ENCODE measurements at regions not wholly inside any gene's neighbourhood (a gene's known extent, or its start where the extent isn't known, plus 50 kb on each side); places are given as distances from the start of the nearest gene placed in this dataset.
A peak's percentile ranks its signal among the peaks of the same experiment; 100 is the strongest.
"Not testable (repeated sequence)": the region's sequence is repeated elsewhere in the genome, so short reads cannot be mapped to it uniquely, and the experiment has no call there.

DNA sequence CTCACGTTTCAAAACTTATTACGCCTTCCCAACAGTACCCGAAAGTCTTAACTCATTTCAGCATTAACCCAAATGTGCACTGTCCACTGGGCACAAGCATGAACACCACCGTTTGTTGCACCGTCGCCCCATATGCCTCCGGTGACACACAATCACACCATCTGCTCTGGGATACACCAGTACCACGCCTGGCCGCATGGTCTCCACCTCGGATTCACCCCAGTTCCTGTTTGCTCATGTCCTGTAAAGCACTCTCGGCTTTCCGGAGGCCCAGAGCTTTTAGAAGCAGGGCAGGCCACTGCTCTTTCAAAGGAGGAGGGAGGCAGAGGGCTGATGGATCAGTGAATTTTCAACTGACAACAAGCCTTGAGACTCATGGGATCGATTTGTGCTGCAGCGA lies 1570.0 kb upstream of the DEFB115 start:
- no peak for DNase-seq (ENCODE audit: extremely low read depth in 1 of 2, low read depth in 1 of 2)

DNA sequence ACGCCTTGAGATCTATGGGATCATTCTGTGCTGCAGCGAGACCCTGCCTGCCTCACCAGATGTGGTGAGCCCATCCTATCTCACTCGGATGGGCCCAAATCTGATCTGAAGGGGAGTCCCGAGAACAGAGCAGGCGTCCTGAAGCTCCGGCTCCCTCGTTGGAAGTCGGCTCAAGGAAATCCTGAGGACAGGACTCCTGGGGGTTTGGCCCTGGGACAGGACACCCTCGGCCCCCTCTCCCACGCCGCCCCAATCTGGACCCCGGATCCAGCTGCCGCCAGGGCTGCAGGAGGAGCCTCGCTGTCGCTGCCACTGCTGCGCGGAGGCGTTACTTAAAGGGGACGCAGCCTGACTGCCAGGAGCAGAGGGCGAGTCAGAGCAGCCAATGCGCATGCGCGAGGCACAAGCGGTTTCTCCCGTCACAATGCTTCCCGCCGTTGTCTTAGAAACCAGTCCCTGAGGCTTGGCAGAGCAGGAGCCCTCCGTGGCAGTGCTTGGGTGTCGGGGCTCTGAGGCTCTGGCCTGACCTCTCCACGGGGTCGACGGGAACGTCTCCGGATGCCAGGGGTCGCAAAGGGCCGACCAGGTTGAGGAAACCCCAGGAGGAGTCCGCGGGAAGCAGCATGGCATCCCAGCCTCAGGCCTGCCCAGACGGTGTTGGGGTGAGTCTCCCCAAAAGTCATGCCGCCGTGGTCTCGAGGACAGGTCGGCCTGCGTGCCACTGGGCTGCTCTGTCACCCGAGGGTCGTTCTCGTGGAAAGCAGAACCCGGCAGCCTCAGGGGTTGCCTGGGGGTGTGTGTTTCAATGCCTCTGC lies 1567.8 kb upstream of the DEFB115 start:
- peak in 1 of 2 donors; percentile 8 for DNase-seq (ENCODE audit: extremely low read depth in 1 of 2, low read depth in 1 of 2)

DNA sequence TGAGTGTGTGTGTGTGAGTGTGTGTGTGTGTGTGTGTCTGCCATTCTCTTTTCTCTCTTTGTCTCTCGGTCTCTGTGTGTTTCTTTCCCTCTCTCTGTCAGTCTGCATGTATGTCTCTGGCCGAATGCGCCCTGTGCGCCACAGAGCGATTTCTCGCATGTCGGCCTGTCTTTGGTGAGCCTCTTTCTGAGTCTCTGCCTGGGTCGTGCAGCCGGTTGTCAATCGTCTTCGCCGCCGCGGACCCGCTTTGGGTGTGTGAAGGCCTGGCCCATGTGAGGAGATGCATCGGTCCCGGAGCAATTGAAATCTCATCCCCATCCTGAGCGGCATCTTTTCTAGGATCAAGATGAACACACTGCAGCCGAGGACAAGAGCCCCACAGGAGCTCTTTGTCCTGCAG lies 1567.2 kb upstream of the DEFB115 start:
- no peak for DNase-seq (ENCODE audit: extremely low read depth in 1 of 2, low read depth in 1 of 2)

DNA sequence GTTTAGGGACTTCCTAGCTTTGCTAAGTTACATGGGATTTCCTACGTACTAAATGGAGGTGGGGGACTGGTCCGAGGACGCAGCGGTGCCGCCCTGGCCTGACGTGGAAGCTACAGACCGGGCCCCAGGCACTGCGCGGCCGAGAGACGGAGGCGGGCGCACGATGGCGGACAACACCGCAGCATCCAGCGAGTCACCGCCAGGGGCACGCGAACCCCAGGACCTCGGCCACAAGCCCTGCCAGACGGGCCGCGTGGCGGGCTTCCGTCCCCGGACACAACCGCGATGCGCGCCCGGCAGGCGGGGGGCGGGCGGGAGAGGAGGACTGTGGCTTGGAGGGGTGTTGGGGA lies 1516.9 kb upstream of the DEFB115 start:
- no peak for DNase-seq (ENCODE audit: extremely low read depth in 1 of 2, low read depth in 1 of 2)

DNA sequence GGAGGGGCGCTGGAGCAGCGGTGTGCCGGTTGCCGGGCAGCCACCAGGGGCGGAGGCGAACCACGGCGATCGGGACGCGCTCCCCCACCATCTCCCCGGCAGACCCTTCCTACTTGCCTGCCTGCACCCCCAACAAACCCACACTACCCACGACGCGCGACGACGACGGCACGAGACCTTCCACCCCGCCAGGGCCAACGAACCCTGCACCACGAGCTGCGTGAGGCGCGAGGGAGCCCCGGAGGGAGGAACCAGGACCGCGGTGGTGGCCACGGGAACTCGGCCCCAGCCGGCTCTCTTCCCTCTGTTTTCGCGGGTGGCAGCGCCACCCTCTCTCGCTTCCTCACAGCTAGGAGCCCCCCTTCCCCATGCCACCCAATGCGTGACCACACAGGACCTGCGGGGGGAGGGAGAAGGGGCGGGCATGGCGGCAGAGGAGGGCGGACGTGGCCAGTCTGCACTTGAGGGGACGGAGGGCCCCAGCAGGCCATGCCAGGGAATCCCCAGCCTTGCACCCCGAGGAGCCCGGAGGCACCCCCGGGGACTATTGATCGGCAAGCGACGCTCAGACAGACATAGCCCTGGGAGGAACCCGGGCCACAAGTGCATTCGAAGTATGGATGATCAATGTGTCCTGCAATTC lies 1516.4 kb upstream of the DEFB115 start:
- DNase-seq (ENCODE audit: extremely low read depth in 1 of 2, low read depth in 1 of 2), result no peak

DNA sequence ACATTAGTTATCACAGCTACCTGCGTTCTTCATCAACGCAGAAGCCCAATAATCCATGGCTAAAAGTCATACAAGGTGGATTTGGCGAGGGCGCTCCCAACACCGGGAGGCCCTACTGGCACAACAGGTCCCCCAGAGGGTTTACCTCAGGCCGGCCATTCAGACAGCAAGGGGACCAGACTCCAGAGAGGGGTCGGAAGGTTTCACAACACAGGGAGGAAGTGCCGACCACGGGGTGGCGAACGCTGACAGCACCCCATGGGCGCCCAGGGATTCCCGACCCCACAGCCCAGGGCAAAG lies 1515.9 kb upstream of the DEFB115 start:
- DNase-seq (ENCODE audit: extremely low read depth in 1 of 2, low read depth in 1 of 2), result no peak

DNA sequence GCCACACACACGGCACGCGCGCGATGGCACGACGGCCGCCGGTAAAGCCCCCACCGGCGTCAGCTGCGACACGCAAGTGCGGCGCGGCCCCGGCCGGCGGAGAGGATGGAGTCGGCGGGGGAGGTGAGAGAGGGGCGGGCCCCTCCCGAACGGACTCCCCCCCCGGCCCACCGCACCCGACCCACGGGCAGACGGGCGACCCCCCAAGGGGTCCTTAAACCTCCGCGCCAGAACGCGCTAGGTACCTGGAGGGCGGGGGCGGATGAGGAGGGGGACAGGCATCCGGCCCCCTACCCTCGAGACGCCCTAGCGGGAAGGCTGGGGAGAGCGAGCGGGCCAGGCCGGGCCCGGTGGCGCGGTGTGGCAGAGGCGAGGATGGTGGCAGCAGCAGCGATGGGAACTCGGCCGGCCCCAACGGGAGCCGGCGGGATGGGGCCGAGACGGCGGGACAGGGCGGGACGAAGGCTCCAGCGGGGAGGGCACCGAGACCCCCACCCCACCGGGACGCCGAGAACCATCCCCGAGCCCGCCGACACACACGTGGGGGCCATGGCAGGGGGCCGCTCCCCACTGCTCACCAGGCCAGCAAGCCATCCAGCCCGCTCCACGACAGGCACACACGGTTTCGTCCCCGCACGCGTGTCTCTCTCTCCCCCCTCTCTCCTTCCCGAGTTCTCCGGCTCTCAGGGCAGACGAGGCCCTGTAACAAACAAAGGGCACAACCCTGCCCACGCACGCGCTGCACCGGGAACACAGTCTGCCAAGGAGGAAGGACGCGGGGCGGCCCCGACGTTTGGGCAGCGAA lies 1515.4 kb upstream of the DEFB115 start:
- DNase-seq (ENCODE audit: extremely low read depth in 1 of 2, low read depth in 1 of 2), result no peak

DNA sequence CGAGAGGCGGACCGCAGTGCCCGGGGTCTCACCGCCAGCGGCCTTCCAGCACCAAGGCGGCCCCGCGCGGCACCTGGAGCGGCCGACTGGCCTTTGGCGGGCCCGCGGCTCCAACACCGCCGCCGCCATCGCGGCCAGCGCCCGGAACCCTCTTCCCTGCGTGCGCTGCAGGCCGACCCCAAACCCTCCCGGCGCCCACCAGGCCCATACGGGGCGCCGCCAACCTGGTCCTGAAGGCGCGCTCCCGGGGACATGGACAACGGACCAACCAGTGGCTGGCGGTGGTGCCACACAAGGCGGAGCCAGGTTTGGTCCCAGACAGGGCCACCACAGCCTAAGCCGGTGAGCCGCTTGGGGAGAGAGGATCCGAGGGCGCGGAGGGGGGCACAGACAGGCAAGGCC lies 1514.8 kb upstream of the DEFB115 start:
- DNase-seq (ENCODE audit: extremely low read depth in 1 of 2, low read depth in 1 of 2), result no peak

DNA sequence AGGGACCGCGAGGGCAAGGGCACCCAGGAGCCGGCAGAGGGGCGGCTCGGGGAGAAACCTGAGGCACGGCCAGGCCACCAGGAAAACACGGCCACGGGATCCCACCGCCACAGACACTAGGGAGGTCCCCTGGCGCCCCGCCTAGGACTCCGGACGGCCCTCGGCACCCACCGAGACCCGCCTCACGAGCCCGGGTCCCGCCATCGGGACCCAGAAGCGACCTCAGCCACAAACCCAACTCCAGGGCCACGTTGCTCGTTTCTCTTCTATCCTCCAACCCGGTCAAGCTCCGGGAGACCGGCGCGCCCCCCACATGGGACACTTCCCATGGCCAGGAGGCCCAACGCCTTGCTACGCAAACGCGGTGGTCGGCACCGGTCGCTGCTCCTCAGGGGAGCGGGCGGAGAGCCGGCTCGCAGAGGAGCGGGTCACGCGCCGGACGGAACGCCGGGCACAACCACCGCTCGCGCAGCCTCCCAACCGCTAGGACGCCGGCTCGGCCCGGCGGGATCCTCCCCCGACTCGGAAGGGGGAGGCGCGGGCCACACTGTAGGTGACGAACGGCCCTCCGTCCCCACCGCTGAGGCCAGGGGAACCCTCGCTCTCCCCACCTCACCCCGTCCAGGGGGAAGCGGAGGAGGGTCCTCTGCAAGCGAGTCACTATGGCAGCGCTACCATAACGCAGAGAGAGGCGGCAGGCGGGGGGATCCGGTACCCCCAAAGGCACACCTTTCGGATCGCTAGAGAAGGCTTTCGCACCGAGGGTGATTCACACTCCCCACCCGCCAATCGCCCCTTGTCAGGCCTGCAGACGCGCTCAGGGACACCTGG lies 1514.1 kb upstream of the DEFB115 start:
- no peak for DNase-seq (ENCODE audit: extremely low read depth in 1 of 2, low read depth in 1 of 2)

DNA sequence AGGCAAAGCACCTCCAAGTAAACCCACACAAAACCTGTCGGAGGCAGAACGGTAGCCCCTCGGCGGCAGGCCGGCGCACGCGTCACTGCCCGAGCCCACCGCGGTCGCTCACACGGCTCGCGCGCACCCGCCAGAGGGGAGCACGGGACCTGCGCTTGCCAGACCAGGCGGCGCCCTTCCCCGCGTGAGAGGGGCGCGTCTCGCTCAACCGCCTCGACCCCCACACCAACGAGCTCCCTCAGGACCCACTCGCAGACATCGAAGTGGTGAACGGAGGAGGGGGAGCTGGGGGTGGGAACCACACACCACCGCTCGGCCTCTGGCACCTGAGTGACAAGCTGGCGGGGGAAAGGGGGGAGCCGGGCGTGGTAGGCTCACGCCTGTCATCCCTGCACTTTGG lies 1513.4 kb upstream of the DEFB115 start:
- DNase-seq (ENCODE audit: extremely low read depth in 1 of 2, low read depth in 1 of 2), result no peak

DNA sequence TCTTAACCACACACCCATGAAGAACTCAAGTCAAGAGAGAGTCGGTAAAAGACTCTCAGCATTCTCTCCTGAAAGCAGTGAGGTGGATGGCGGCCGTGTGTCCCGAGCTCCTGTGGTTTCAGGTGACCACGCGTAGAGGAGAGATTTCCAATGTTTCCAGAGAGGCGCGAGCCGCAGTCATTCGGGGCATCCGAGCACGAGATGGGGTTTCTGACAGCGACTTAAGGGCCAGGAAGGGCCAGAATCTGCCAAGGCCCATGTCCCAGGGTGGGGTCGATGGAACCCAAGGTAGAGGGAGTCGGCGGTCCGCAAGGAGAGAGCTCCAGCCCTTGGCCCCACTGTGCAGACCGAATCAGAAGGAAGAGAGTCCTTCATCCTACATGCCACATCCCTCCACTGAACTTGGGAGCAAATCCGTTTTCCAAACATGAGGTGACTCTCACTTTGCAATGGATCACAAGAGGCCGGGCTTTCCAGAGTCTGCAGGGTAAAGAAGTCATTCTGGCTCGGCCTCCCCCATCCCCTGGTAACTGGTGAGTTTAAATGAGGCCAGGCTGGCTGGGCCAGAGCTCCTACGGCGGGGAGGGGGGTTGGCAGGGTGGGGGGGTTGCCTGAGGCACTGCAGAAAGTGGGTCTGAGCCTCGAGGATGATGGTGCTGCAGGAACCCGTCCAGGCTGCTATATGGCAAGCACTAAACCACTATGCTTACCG lies 1511.8 kb upstream of the DEFB115 start:
- DNase-seq (ENCODE audit: extremely low read depth in 1 of 2, low read depth in 1 of 2), result not testable (repeated sequence)

DNA sequence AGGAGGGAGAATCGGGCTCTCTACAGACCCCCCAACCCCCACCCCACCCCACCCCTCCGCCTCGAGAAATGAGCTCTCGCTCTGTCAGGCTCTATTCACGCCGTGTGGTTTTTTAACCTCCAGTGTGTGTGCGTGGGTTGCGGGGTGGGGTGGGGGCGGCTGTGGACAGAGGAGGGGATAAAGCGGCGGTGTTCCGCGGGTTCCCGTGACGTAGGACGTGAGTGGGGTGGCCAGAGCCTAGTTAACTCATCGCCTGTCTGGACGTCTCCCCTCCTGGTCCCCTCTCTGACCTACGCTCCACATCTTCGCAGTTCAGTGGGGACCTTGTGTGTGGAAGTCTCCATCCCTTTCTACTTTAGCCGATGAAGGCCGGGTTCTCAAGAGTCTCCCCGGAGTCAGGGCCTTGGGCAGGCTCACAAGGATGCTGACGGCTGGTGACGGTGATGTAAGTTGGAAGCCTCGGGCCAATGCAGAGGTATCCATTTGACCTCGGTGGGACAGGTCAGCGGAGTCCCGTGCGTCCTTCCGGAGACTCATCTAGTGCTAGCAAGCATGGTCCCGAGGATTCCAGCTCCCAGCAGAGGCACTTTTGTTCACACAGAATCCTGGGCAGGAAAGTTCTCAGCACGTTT lies 1507.1 kb upstream of the DEFB115 start:
- no peak for DNase-seq (ENCODE audit: extremely low read depth in 1 of 2, low read depth in 1 of 2)

DNA sequence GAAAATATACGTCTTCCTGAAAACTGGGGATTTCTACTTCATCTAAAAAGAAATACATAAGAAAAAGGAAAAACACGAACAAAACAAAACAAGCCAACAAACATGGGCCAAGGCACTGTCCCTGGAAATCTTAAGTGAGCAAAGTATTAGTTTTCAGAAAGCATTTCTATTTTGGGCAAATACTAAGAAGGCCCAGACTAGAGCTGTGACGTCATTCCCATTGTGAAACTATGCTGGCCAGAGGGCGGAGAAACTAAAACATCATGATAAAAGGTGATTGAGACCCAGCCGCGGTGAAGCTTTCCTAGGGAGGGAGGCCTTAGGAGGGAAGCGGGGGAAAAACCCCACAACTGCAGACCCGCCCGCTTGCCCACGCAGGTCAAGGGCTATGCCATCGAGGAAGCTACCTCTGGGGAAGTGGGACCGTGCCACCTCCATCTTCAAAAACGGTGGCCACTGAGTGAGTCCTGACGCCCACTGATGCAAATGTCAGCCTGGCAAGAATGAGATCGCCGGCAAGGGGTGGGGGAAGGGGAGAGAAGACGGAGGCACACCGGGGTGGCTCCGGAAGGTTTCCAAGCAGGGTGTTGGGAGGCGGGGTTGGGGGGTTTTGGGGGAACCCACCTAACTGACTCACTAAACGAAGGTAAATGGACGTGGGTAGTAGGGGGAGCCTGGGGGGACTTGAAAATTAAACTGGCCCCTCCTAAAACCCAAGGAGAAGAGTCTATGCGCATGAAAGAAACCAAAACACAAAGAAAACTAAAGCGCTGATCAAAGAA lies 1504.6 kb upstream of the DEFB115 start:
- not testable (repeated sequence) for DNase-seq (ENCODE audit: extremely low read depth in 1 of 2, low read depth in 1 of 2)

DNA sequence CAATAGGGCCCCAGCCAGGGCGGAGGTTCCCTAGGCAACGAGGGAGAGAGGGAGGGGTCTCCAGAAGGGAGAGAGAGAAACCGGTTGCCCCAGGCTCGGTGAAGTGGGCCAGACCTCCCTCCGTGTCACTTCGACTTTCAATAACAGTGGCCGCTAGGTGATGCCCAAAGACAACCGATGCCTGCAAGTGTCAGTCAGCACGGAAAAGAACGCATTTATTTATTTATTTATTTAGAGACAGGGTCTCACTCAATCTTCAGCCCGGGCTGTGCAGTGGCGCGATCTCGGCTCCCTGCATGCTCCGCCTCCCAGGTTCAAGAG lies 1504.1 kb upstream of the DEFB115 start:
- DNase-seq (ENCODE audit: extremely low read depth in 1 of 2, low read depth in 1 of 2), result not testable (repeated sequence)

DNA sequence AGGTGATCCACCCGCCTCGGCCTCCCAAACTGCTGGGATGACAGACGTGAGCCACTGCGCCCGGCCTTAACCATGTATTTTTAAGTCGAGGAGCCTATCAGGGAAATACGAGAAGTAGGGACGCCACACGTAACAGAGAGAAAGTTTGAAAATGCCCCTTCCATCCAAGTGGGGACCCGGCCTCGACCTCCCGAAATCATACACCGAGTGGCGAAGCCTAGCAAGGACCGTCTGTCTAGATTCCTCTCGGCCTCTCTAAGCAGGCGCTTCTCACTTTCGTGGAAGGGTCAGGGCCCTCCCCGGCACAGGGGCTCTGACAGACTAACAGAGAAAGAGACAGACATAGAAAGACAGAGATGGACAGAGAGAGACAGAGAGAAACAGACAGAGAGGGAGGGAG lies 1503.6 kb upstream of the DEFB115 start:
- not testable (repeated sequence) for DNase-seq (ENCODE audit: extremely low read depth in 1 of 2, low read depth in 1 of 2)

DNA sequence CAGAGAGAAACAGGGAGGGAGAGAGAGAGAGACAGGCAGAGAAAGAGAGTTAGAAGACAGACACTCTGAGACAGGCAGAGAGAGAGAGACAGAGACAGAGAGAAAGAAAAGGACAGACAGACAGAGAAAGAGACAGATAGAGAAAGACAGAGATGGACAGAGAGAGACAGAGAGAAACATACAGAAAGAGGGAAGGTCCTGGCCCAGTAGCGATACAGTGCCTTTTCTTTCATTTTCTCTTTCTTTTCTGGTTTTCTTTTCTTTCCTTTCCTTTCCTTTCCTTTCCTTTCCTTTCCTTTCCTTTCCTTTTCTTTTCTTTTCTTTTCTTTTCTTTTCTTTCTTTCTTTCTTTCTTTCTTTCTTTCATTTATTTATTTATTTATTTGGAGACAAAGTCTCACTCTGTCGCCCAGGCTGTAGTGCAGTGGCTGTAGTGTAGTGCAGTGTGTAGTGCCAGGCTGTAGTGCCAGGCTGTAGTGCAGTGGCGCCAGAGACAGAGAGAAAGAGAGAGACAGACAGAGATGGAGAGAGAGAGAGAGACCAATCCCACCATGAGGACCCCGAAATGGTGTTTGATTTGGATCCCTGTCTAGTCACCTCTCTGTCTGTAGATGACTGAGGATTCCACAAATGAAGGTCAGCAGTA lies 1501.5 kb upstream of the DEFB115 start:
- not testable (repeated sequence) for DNase-seq (ENCODE audit: extremely low read depth in 1 of 2, low read depth in 1 of 2)

DNA sequence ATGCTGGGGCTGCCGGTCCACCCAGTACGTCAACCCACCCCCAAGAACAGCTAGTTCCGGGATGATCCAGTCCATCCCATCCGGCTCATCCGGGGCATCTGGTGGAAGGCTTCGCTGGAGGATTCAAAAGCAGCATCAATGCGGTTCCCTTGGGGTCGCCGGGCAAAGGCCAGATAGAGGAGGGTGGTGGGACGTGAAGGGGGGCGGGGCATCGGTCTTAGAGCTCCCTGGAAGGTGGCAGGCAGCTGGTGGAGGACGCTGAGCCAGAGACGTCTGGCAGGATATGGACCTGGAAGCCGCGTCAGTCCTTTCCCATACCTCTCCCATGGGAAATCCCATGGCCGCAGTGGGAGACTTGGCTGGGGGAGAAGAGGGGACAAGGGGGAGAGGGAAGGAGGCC lies 1500.8 kb upstream of the DEFB115 start:
- no peak for DNase-seq (ENCODE audit: extremely low read depth in 1 of 2, low read depth in 1 of 2)

DNA sequence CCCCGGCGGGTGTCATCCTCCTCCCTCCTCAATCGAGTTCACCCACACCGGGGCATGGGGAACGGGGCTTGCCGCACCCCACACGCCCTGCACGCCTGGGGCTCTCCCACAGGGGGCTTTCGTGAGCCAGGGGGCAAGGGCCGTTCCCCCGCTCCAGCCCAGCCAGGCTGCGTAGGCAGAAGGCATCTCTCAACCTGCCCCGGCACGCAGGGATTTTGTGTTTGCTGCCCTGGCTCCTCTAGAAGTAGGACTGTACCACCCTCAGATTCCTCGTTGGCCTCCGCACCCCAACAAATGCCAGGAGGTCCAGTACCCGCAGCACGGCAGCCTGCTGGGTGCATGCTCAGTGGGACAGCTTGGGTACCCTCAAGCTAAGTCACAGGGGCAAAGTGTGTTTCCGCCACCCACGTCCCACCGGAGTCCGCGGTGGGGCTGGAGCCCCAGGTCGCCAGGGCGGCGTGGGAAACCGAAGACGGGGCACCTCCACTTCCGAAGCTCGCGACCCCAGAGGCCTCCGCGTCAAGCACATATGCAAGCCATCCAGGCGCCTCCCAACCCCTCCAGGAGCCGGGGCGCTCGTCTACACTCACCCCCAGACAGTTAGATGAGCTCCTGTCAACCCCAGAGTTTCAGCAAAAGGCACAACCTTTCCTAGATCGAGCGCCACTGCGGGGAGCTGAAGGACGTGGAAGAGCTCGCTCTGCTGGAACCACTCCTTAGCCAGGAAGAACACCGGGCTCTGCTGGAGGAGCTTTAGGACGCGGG lies 1495.7 kb upstream of the DEFB115 start:
- not testable (repeated sequence) for DNase-seq (ENCODE audit: extremely low read depth in 1 of 2, low read depth in 1 of 2)
